Small intestine (tissue), 7 donors: ENCODE measurements at regions not wholly inside any gene's neighbourhood (a gene's known extent, or its start where the extent isn't known, plus 50 kb on each side); places are given as distances from the start of the nearest gene placed in this dataset.

Source experiments
- DNase-seq, 2 donors: peaks; one replicate each; pipeline versions ENCODE4 v3.0.0 to v3.0.0-alpha.2; 2013
- FAIRE-seq: peaks from 2 replicates; lab custom pipeline; 2012; peaks lifted over from hg19 to GRCh38; lab: Jason Lieb, UNC
- H3K27ac ChIP-seq, 3 donors: one replicate each; pipeline ENCODE4 v1.5.1; 2013; ENCODE audit warnings: low read length in 2 of 3, mild to moderate bottlenecking in 2 of 3, control low read depth in 1 of 3, inconsistent platforms in 1 of 3, low read depth in 1 of 3, moderate library complexity in 1 of 3
- H3K27me3 ChIP-seq, 3 donors: one replicate each; pipeline ENCODE4 v1.6.1; 2013; ENCODE audit warnings: low read length in 3 of 3, inconsistent platforms in 1 of 3; ENCODE audit not compliant: control insufficient read depth in 3 of 3, insufficient read depth in 3 of 3
- H3K36me3 ChIP-seq, 3 donors: one replicate each; pipeline ENCODE4 v1.6.1; 2013; ENCODE audit warnings: low read length in 3 of 3, inconsistent platforms in 1 of 3, low read depth in 1 of 3, mild to moderate bottlenecking in 1 of 3, moderate library complexity in 1 of 3; ENCODE audit not compliant: control insufficient read depth in 3 of 3, insufficient read depth in 2 of 3
- H3K4me1 ChIP-seq, 3 donors: one replicate each; pipeline ENCODE4 v1.6.1; 2013; ENCODE audit warnings: low read length in 2 of 3, inconsistent platforms in 1 of 3, low read depth in 1 of 3, mild to moderate bottlenecking in 1 of 3, moderate library complexity in 1 of 3; ENCODE audit not compliant: control insufficient read depth in 3 of 3, insufficient read depth in 2 of 3
- H3K4me3 ChIP-seq, 3 donors: one replicate each; pipeline ENCODE4 v1.5.1; 2013; ENCODE audit warnings: low read length in 3 of 3, control low read depth in 1 of 3, inconsistent platforms in 1 of 3, low read depth in 1 of 3, mild to moderate bottlenecking in 1 of 3, moderate library complexity in 1 of 3
- H3K9me3 ChIP-seq, 2 donors: one replicate each; pipeline ENCODE4 v1.6.1; 2013; ENCODE audit warnings: low read depth in 1 of 2, low read length in 1 of 2; ENCODE audit not compliant: control insufficient read depth in 2 of 2, insufficient read depth in 1 of 2
- WGBS, 3 donors: extraction: QIAGEN DNeasy Blood & Tissue Kit; methylation state at CpG; one replicate each; pipeline ENCODE4 v1.1.7; 2013; 5-methylcytosine and 5-hydroxymethylcytosine counted together
- donor health status: healthy with polysubstance abuse.
- donor health status: control.
- donor health status: control.
- donor health status: Bipolar disorder and iron deficiency.
- donor health status: healthy.

DNA sequence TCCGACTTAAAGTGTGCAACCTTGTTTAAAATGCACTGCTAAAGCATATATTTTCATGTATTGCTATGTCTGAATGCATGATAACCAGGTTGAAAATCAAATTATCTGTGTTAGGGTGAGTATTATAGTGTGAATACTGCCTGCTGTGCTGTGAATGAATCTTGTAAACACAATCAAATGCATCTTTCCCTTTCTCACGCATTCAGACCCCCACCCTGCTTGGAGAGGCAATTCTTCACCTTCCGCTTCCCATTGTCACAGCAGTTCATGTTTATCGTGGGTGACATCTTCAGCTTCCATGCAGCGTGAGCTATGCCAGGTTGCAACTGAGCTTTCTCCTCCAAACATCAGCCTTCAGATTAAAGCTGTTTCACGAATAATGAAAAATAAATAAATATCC lies 418.0 kb downstream of the MEIS1 start:
- Histone ChIP-seq H3K36me3 (no peaks in the 10 kb centered on the region), H3K4me1 (no peaks in the 10 kb centered on the region), H3K9me3 (no peaks in the 10 kb centered on the region), H3K27ac (no peak overlapping the region), H3K27me3 (no peaks in the 10 kb centered on the region), H3K4me3 (no peak overlapping the region)
- DNase-seq (no peak), FAIRE-seq (no peak)
- 76 to 80% (median 79%) methylated on average over 6 of the region's 6 CpGs for WGBS, 3 donors

DNA sequence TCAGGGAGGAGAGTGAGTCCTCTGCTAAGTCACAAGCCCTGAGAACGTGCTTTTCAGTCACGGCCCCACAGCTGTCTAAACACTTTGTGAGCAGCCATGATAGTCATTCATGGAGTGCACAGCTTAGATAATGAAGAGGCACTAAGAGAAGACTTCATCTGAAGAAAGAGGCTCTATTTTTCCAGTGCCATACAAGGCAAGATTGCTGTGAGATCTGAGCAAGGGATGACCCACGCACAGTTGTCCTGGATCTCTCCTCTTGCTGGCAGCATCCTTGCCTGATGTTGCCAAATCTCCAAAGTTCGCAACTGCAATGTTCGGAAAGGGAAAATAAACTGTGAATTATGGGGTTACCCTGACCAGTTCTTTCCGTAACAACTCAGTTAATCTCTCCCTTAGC lies 418.7 kb downstream of the MEIS1 start:
- Histone ChIP-seq H3K27me3 (no peaks in the 10 kb centered on the region), H3K4me3 (no peak overlapping the region), H3K36me3 (no peaks in the 10 kb centered on the region), H3K9me3 (no peaks in the 10 kb centered on the region), H3K27ac (peak overlapping the region in 2 of 3 donors; percentile 25 to 35), H3K4me1 (no peaks in the 10 kb centered on the region)
- no peak for FAIRE-seq
- no peak for DNase-seq
- WGBS, 3 donors, result 67 to 80% (median 77%) methylated on average over 6 of the region's 6 CpGs

DNA sequence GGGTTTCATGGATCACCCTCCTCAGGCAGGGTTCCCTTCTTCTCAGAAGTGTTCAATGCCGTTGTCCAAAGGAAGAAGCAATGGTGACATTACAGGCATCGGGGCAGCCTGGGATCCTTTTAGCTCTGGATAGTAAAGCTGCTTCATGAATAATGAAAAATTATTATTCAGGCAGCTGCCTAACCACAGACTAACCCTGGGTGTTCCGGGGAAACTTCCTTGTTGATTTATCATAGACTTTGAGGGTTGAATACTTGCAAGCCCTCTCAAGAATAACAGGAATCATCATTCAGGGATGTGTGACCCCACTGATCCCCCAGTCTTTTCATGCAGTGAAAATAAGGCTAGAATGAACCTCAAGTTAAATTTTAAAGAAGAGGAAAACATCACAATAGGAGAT lies 419.4 kb downstream of the MEIS1 start:
- Histone ChIP-seq H3K36me3 (no peaks in the 10 kb centered on the region), H3K4me3 (no peak overlapping the region), H3K27ac (peak overlapping the region in 1 of 3 donors; percentile 35), H3K4me1 (no peaks in the 10 kb centered on the region), H3K27me3 (no peaks in the 10 kb centered on the region), H3K9me3 (no peaks in the 10 kb centered on the region)
- FAIRE-seq (no peak), DNase-seq (no peak)
- WGBS, 3 donors, result 53 to 77% (median 60%) methylated on average over 3 of the region's 3 CpGs

DNA sequence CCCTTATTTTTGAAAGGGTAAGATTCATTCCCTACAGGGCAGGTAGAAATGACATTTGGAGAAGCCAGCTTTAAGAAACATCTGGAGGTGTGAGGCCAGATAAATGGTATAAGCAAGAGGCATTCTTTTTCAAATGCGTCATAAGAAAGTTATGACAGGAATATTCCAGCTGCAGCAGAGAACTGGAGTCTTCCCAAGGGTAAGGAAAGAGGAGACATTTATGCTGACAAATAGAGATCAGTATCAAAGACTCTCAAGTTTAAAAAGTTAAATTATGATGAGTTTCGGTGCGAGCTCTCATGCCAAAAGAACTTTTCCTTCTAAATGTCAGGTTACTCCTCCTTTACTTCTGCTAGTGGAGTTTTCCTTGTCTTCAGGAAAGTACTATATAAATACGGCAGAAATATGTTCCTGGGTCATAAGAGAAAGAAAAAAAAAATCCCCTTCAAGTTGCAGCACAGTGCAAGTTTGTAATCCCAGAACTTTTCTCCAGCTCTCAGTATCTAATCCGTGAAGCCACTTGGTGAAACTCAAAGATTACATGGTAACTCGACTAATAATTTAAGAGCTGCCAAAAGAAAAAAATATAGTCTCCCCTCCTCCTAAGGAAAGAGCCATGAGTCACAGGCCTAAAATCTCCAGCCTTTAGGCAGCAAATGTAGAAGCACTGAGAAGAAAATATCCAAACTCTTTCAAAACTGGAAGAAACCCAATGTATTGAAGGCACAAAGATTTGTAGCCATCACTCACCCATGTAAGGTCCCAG lies 428.1 kb downstream of the MEIS1 start:
- Histone ChIP-seq H3K4me3 (no peak overlapping the region), H3K36me3 (no peaks in the 10 kb centered on the region), H3K4me1 (no peaks in the 10 kb centered on the region), H3K27me3 (no peaks in the 10 kb centered on the region), H3K27ac (peak overlapping the region in 2 of 3 donors; percentile 5 to 17), H3K9me3 (no peaks in the 10 kb centered on the region)
- WGBS, 3 donors, result 66 to 88% (median 82%) methylated on average over 6 of the region's 6 CpGs
- DNase-seq (no peak), FAIRE-seq (no peak)

DNA sequence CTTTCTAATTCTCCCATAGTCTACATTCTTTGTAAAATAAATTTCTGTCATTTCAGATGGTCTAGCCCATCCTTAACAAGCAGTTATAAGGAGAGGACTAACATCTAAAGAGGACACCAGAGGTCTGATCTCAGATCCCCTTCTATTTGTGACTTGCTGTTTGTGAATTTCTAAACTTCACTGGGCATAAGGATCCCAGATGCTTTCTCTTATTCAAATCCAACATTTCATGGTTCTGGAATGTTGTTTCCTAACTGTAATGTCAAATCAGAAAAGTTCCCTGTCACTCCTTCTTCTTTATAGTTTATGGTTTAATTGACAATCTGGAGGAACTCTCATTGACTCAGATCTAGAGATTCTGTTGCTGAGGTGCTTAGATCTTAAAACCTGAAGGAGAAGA lies 430.2 kb downstream of the MEIS1 start:
- FAIRE-seq (no peak), DNase-seq (no peak)
- Histone ChIP-seq H3K36me3 (no peaks in the 10 kb centered on the region), H3K4me1 (no peaks in the 10 kb centered on the region), H3K27ac (no peak overlapping the region), H3K27me3 (no peaks in the 10 kb centered on the region), H3K4me3 (no peak overlapping the region), H3K9me3 (no peaks in the 10 kb centered on the region)

DNA sequence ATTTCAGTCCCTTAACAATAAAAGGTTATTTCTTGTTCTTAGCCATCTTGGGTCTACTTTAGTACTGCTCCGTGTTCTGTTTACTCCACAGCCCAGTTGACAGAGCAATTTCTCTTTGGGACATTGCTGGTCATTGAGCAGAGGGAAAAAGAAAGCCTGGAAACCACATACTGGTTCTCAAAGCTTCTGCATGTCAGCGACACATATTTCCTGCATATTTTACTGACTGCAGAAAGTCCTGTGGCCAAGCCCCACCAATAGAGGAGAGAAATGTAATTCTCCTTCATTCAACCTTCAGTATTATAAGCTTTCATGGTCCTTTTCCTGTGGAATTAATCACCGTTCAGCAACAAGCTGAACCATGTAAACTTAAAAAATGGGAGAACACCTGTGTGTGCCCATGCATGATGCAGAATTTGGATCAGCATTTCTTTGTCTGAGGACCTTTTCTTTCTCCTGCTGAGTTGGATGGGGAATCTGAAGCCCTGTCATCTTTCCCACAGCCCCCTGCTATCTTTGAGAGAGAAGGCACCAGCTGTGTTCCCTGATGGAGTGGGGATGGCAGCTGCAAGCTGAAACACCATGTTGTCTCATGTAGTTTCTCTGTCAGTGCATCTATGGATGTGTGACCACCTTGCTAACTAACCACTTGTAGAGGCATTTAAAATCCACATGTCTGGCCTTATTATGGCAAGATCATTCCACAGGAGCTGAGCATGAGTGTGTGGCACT lies 431.6 kb downstream of the MEIS1 start:
- Histone ChIP-seq H3K27ac (no peak overlapping the region), H3K4me3 (no peak overlapping the region), H3K4me1 (no peaks in the 10 kb centered on the region), H3K27me3 (no peaks in the 10 kb centered on the region), H3K9me3 (no peaks in the 10 kb centered on the region), H3K36me3 (no peaks in the 10 kb centered on the region)
- DNase-seq, result no peak
- WGBS, 3 donors, result 65 to 77% (median 66%) methylated on average over 3 of the region's 3 CpGs
- no peak for FAIRE-seq

DNA sequence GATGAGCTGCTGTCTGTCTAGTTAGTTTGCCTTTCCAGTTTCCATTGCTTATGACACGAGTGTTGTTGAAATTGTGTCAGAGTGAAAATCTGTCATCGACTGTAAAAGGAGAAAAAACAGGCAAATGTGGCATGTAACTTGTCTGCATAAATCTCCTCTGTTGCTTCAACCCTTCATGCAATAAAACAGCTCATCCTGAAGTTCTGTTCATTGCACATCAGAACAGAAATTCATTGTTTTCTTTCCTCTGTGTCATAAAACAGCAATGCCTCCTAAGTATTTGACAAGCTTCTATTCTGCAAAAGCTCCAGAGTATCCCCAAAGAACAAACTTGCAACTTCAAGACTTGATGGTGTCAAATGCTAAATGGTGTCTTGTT lies 432.1 kb downstream of the MEIS1 start:
- no peaks in the 10 kb centered on the region for H3K36me3 ChIP-seq
- 69 to 82% (median 70%) methylated on average over 2 of the region's 2 CpGs for WGBS, 3 donors
- DNase-seq (no peak), FAIRE-seq (no peak)
- H3K27ac ChIP-seq, result no peak overlapping the region
- H3K4me1 ChIP-seq, result no peaks in the 10 kb centered on the region
- H3K4me3 ChIP-seq, result no peak overlapping the region
- no peaks in the 10 kb centered on the region for H3K9me3 ChIP-seq
- no peaks in the 10 kb centered on the region for H3K27me3 ChIP-seq

DNA sequence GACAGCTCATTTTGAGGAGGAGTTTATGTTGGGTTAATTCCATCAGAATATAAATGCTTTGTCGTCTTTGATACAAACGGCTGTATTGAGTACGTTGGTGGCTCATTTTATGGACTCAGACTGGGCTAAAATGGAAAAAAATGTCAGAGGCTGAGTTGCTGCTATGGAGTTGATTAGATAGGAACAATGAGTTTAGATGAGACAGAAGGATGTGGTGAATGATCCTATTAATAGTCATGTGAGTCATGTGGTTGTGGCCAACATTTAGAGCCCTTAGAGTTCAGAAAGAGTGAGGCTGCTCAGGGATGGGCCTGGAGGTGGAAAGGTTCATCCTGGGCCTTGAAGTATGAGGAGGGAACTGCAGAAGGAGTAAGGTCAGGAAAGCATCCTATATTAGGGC lies 434.2 kb downstream of the MEIS1 start:
- no peak overlapping the region for H3K4me3 ChIP-seq
- no peaks in the 10 kb centered on the region for H3K4me1 ChIP-seq
- H3K27me3 ChIP-seq, result no peaks in the 10 kb centered on the region
- no peaks in the 10 kb centered on the region for H3K9me3 ChIP-seq
- no peak for DNase-seq
- WGBS, 3 donors, result 86 to 92% (median 88%) methylated on average over 3 of the region's 3 CpGs
- H3K27ac ChIP-seq, result no peak overlapping the region
- no peaks in the 10 kb centered on the region for H3K36me3 ChIP-seq
- FAIRE-seq, result no peak
